ENCODE measurements at regions not wholly inside any gene's neighbourhood (a gene's known extent, or its start where the extent isn't known, plus 50 kb on each side); places are given as distances from the start of the nearest gene placed in this dataset.

DNA sequence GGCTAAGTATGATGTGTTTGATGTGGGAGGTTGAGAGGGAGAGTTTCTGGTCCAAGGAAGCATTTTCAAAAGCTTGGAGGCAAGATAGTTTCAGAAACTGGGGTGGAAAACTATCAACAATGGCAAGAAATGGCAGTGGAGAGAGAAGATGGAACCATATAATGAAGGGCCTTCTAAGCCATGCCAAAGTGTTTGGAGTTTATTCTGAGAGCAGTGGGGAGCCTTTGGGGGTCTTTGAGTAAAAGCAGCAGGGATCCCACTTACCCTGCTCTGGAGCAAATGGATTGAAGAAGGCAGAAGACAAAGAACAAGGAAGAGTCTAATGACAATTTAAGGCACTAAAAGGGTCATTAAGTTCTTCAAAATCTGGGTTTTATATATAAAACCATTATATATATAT is 538.9 kb downstream of the UTRN start:
- TF ChIP-seq, protein P1, sequence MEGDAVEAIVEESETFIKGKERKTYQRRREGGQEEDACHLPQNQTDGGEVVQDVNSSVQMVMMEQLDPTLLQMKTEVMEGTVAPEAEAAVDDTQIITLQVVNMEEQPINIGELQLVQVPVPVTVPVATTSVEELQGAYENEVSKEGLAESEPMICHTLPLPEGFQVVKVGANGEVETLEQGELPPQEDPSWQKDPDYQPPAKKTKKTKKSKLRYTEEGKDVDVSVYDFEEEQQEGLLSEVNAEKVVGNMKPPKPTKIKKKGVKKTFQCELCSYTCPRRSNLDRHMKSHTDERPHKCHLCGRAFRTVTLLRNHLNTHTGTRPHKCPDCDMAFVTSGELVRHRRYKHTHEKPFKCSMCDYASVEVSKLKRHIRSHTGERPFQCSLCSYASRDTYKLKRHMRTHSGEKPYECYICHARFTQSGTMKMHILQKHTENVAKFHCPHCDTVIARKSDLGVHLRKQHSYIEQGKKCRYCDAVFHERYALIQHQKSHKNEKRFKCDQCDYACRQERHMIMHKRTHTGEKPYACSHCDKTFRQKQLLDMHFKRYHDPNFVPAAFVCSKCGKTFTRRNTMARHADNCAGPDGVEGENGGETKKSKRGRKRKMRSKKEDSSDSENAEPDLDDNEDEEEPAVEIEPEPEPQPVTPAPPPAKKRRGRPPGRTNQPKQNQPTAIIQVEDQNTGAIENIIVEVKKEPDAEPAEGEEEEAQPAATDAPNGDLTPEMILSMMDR (IDR thresholded peaks at IDR 0.05; ENCODE audit: low read length), result no peak
- TF ChIP-seq EZH2 (optimal IDR thresholded peaks at IDR 0.05; ENCODE audit: low read depth, low read length), result no peak
